Muscle of leg (tissue), 3 donors: ENCODE measurements at regions not wholly inside any gene's neighbourhood (a gene's known extent, or its start where the extent isn't known, plus 50 kb on each side); places are given as distances from the start of the nearest gene placed in this dataset.

Experiments used
- DNase-seq: peaks from one replicate; pipeline ENCODE4 v3.0.0; 2013
- H3K27ac ChIP-seq: one replicate; pipeline ENCODE4 v1.5.1; 2013; ENCODE audit warnings: mild to moderate bottlenecking, low read length, control low read depth
- H3K27me3 ChIP-seq: one replicate; pipeline ENCODE4 v1.6.1; 2013; ENCODE audit warnings: low read length; ENCODE audit not compliant: control insufficient read depth, insufficient read depth
- H3K36me3 ChIP-seq: one replicate; pipeline ENCODE4 v1.6.1; 2013; ENCODE audit warnings: low read length; ENCODE audit not compliant: control insufficient read depth, insufficient read depth
- H3K4me1 ChIP-seq: one replicate; pipeline ENCODE4 v1.6.1; 2013; ENCODE audit warnings: low read length; ENCODE audit not compliant: control insufficient read depth, insufficient read depth
- H3K4me3 ChIP-seq: one replicate; pipeline ENCODE4 v1.5.1; 2013; ENCODE audit warnings: low read length, control low read depth
- H3K9me3 ChIP-seq: replicated peaks from 2 replicates; pipeline ENCODE4 v1.6.1; 2013; ENCODE audit warnings: low read depth, low read length; ENCODE audit not compliant: control insufficient read depth
- WGBS: methylation state at CpG from one replicate; pipeline ENCODE4 v1.1.5; 2013; ENCODE audit warnings: missing lambda C conversion rate; ENCODE audit not compliant: insufficient coverage; 5-methylcytosine and 5-hydroxymethylcytosine counted together

- Histone ChIP-seq H3K27me3 (peaks cover 8% of the 10 kb centered on the region), H3K4me1 (no peaks in the 10 kb centered on the region), H3K27ac (no peak overlapping the region), H3K9me3 (peaks cover 3% of the 10 kb centered on the region), H3K36me3 (no peaks in the 10 kb centered on the region), H3K4me3 (no peak overlapping the region)
- DNase-seq = no peak
- WGBS = 54% methylated on average over 9 of the region's 18 CpGs
Measured at GRCh38 chr17:36869856-36870719, 67.2 kb upstream of the LHX1 start.

GRCh38 chr17:36870720-36870999 lies 66.6 kb upstream of the LHX1 start:
- peaks cover 3% of the 10 kb centered on the region for H3K9me3 ChIP-seq
- no peak for DNase-seq
- WGBS = 89% methylated on average over 1 of the region's 1 CpG
- H3K36me3 ChIP-seq = no peaks in the 10 kb centered on the region
- H3K4me1 ChIP-seq = no peaks in the 10 kb centered on the region
- H3K4me3 ChIP-seq = no peak overlapping the region
- no peak overlapping the region for H3K27ac ChIP-seq
- H3K27me3 ChIP-seq = peaks cover 8% of the 10 kb centered on the region

- Histone ChIP-seq H3K9me3 (peaks cover 3% of the 10 kb centered on the region), H3K4me3 (no peak overlapping the region), H3K27me3 (peaks cover 2% of the 10 kb centered on the region), H3K4me1 (peaks cover 6% of the 10 kb centered on the region), H3K36me3 (no peaks in the 10 kb centered on the region), H3K27ac (no peak overlapping the region)
- DNase-seq = no peak
- 63% methylated on average over 4 of the region's 10 CpGs for WGBS
Measured at GRCh38 chr17:36875698-36876293, 61.5 kb upstream of the LHX1 start.

GRCh38 chr17:36876966-36877365 lies 60.3 kb upstream of the LHX1 start:
- Histone ChIP-seq H3K27ac (no peak overlapping the region), H3K9me3 (peaks cover 10% of the 10 kb centered on the region), H3K4me3 (no peak overlapping the region), H3K36me3 (no peaks in the 10 kb centered on the region), H3K27me3 (peaks cover 8% of the 10 kb centered on the region), H3K4me1 (peaks cover 6% of the 10 kb centered on the region)
- WGBS = 88% methylated on average over 1 of the region's 4 CpGs
- peak; percentile 40 for DNase-seq

- H3K9me3 ChIP-seq = peaks cover 8% of the 10 kb centered on the region
- H3K4me1 ChIP-seq = peaks cover 6% of the 10 kb centered on the region
- H3K27me3 ChIP-seq = peaks cover 9% of the 10 kb centered on the region
- H3K4me3 ChIP-seq = no peak overlapping the region
- no peak for DNase-seq
- no peak overlapping the region for H3K27ac ChIP-seq
- H3K36me3 ChIP-seq = no peaks in the 10 kb centered on the region
- 64% methylated on average over 3 of the region's 4 CpGs for WGBS
Measured at GRCh38 chr17:36877771-36878170, 59.5 kb upstream of the LHX1 start.

- H3K27me3 ChIP-seq = peaks cover 10% of the 10 kb centered on the region
- no peaks in the 10 kb centered on the region for H3K36me3 ChIP-seq
- peaks cover 8% of the 10 kb centered on the region for H3K9me3 ChIP-seq
- DNase-seq = no peak
- peaks cover 6% of the 10 kb centered on the region for H3K4me1 ChIP-seq
- no peak overlapping the region for H3K4me3 ChIP-seq
- H3K27ac ChIP-seq = no peak overlapping the region
- 50% methylated on average over 2 of the region's 4 CpGs for WGBS
Measured at GRCh38 chr17:36878216-36878615, 59.1 kb upstream of the LHX1 start.

- 85% methylated on average over 4 of the region's 4 CpGs for WGBS
Measured at GRCh38 chr17:36879027-36879426, 58.2 kb upstream of the LHX1 start.

GRCh38 chr17:36879624-36880131 lies 57.6 kb upstream of the LHX1 start:
- Histone ChIP-seq H3K27me3 (peaks cover 12% of the 10 kb centered on the region), H3K36me3 (no peaks in the 10 kb centered on the region), H3K27ac (no peak overlapping the region), H3K9me3 (peaks cover 8% of the 10 kb centered on the region), H3K4me1 (peaks cover 10% of the 10 kb centered on the region), H3K4me3 (no peak overlapping the region)
- WGBS = 90% methylated on average over 9 of the region's 14 CpGs
- DNase-seq = no peak

More at GRCh38 chr17:36879027-36879426, 58.2 kb upstream of the LHX1 start:
- H3K9me3 ChIP-seq = peaks cover 8% of the 10 kb centered on the region
- H3K36me3 ChIP-seq = no peaks in the 10 kb centered on the region
- no peak for DNase-seq
- peaks cover 6% of the 10 kb centered on the region for H3K4me1 ChIP-seq
- no peak overlapping the region for H3K4me3 ChIP-seq
- peaks cover 11% of the 10 kb centered on the region for H3K27me3 ChIP-seq
- H3K27ac ChIP-seq = no peak overlapping the region

GRCh38 chr17:36880268-36880905 lies 56.9 kb upstream of the LHX1 start:
- H3K27ac ChIP-seq = no peak overlapping the region
- H3K4me1 ChIP-seq = peaks cover 14% of the 10 kb centered on the region
- no peak for DNase-seq
- peaks cover 17% of the 10 kb centered on the region for H3K27me3 ChIP-seq
- no peak overlapping the region for H3K4me3 ChIP-seq
- 100% methylated on average over 1 of the region's 6 CpGs for WGBS
- H3K36me3 ChIP-seq = no peaks in the 10 kb centered on the region
- H3K9me3 ChIP-seq = peaks cover 8% of the 10 kb centered on the region

- H3K27me3 ChIP-seq = peaks cover 23% of the 10 kb centered on the region
- H3K36me3 ChIP-seq = no peaks in the 10 kb centered on the region
- no peak overlapping the region for H3K4me3 ChIP-seq
- DNase-seq = no peak
- peaks cover 8% of the 10 kb centered on the region for H3K9me3 ChIP-seq
- H3K27ac ChIP-seq = no peak overlapping the region
- H3K4me1 ChIP-seq = peaks cover 14% of the 10 kb centered on the region
Measured at GRCh38 chr17:36881323-36881722, 56.0 kb upstream of the LHX1 start.
